Testis (tissue), 2 donors: ENCODE measurements at regions not wholly inside any gene's neighbourhood (a gene's known extent, or its start where the extent isn't known, plus 50 kb on each side); places are given as distances from the start of the nearest gene placed in this dataset.

Source experiments
- POLR2A ChIP-seq: fragments of 450-650 bp; IDR thresholded peaks from one replicate; pipeline ENCODE4 v1.6.1; 2017; ENCODE audit warnings: antibody characterized with exemption, mild to moderate bottlenecking, moderate library complexity
- TF ChIP-seq, protein P1 (sequence below), 3 experiments: fragments of 450-650 bp in 2 of 3; fragments of 200-600 bp in 1 of 3; sonication (generic) in 1 of 3; IDR thresholded peaks; one replicate each; pipeline ENCODE4 v1.5.1; 2016 to 2019; ENCODE audit warnings: antibody characterized with exemption in 3 of 3, mild to moderate bottlenecking in 2 of 3, moderate library complexity in 1 of 3

GRCh38 chr20:4069751-4070150 is 54.4 kb upstream of the RNF24 start:
- TF ChIP-seq, protein P1, sequence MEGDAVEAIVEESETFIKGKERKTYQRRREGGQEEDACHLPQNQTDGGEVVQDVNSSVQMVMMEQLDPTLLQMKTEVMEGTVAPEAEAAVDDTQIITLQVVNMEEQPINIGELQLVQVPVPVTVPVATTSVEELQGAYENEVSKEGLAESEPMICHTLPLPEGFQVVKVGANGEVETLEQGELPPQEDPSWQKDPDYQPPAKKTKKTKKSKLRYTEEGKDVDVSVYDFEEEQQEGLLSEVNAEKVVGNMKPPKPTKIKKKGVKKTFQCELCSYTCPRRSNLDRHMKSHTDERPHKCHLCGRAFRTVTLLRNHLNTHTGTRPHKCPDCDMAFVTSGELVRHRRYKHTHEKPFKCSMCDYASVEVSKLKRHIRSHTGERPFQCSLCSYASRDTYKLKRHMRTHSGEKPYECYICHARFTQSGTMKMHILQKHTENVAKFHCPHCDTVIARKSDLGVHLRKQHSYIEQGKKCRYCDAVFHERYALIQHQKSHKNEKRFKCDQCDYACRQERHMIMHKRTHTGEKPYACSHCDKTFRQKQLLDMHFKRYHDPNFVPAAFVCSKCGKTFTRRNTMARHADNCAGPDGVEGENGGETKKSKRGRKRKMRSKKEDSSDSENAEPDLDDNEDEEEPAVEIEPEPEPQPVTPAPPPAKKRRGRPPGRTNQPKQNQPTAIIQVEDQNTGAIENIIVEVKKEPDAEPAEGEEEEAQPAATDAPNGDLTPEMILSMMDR (IDR thresholded peaks at IDR 0.05): no peak
- no peak for TF ChIP-seq POLR2A
